ENCODE measurements at regions not wholly inside any gene's neighbourhood (a gene's known extent, or its start where the extent isn't known, plus 50 kb on each side); places are given as distances from the start of the nearest gene placed in this dataset.

- no peak for DNase-seq
These were observed 390.5 kb upstream of the HNRNPA3 start for GRCh38 chr2:176822060-176822459.

- no peak for DNase-seq
These were observed 386.2 kb upstream of the HNRNPA3 start for GRCh38 chr2:176826356-176826755.

GRCh38 chr2:176826984-176827668, 385.5 kb upstream of the HNRNPA3 start:
- no peak for DNase-seq

- no peak for DNase-seq
These were observed 382.2 kb upstream of the HNRNPA3 start for GRCh38 chr2:176830362-176830761.

GRCh38 chr2:176832086-176832485, 380.5 kb upstream of the HNRNPA3 start:
- no peak for DNase-seq

GRCh38 chr2:176833671-176834070, 378.9 kb upstream of the HNRNPA3 start:
- DNase-seq: no peak

GRCh38 chr2:176834226-176834625, 378.4 kb upstream of the HNRNPA3 start:
- DNase-seq: no peak

- no peak for DNase-seq
These were observed 369.4 kb upstream of the HNRNPA3 start for GRCh38 chr2:176843208-176843607.

- no peak for DNase-seq
These were observed 368.1 kb upstream of the HNRNPA3 start for GRCh38 chr2:176844461-176844860.

GRCh38 chr2:176845718-176846117, 366.9 kb upstream of the HNRNPA3 start:
- no peak for DNase-seq

- DNase-seq: no peak
These were observed 365.0 kb upstream of the HNRNPA3 start for GRCh38 chr2:176847575-176847974.

GRCh38 chr2:176848844-176849243, 363.8 kb upstream of the HNRNPA3 start:
- no peak for DNase-seq

- DNase-seq: no peak
These were observed 361.2 kb upstream of the HNRNPA3 start for GRCh38 chr2:176851200-176851888.

GRCh38 chr2:176851889-176852483, 360.6 kb upstream of the HNRNPA3 start:
- no peak for DNase-seq

- DNase-seq: no peak
These were observed 359.9 kb upstream of the HNRNPA3 start for GRCh38 chr2:176852667-176853066.

GRCh38 chr2:176854062-176854461, 358.5 kb upstream of the HNRNPA3 start:
- DNase-seq: no peak

GRCh38 chr2:176854878-176855277, 357.7 kb upstream of the HNRNPA3 start:
- no peak for DNase-seq

- no peak for DNase-seq
These were observed 355.9 kb upstream of the HNRNPA3 start for GRCh38 chr2:176856683-176857082.

GRCh38 chr2:176865336-176865735, 347.3 kb upstream of the HNRNPA3 start:
- no peak for DNase-seq

GRCh38 chr2:176872406-176872805, 340.2 kb upstream of the HNRNPA3 start:
- DNase-seq: no peak

- no peak for DNase-seq
These were observed 339.2 kb upstream of the HNRNPA3 start for GRCh38 chr2:176873403-176873802.

GRCh38 chr2:176876493-176877103, 336.0 kb upstream of the HNRNPA3 start:
- DNase-seq: no peak

- DNase-seq: no peak
These were observed 333.1 kb upstream of the HNRNPA3 start for GRCh38 chr2:176879426-176879995.

Measured in CD4-positive, alpha-beta T cell treated with Interleukin-17A for 4 hours (primary cell).